ENCODE measurements at regions not wholly inside any gene's neighbourhood (a gene's known extent, or its start where the extent isn't known, plus 50 kb on each side); places are given as distances from the start of the nearest gene placed in this dataset.

GRCh38 chr10:28403090-28403489 is 100.2 kb upstream of the MPP7 start:
- ATAC-seq: no peak

GRCh38 chr10:28408237-28408777 is 105.4 kb upstream of the MPP7 start:
- ATAC-seq: no peak
- intact Hi-C loops (cut with DNase I, micrococcal nuclease): no loop called here

More at GRCh38 chr10:28403090-28403489, 100.2 kb upstream of the MPP7 start:
- no peak for TF ChIP-seq CTCF (IDR thresholded peaks at IDR 0.05)
- H3K9me3 ChIP-seq: no peaks in the 10 kb centered on the region
- H3K4me3 ChIP-seq: no peak overlapping the region
- intact Hi-C loops (cut with DNase I, micrococcal nuclease): no loop called here
- no peak for DNase-seq
- H3K36me3 ChIP-seq (ENCODE audit: low read depth): no peaks in the 10 kb centered on the region
- H3K4me1 ChIP-seq (ENCODE audit: low read depth): peaks cover 21% of the 10 kb centered on the region

GRCh38 chr10:28410420-28411135 is 107.7 kb upstream of the MPP7 start:
- ATAC-seq (no peak), DNase-seq (no peak)
- intact Hi-C loops (cut with DNase I, micrococcal nuclease): no loop called here
- peaks cover 3% of the 10 kb centered on the region for H3K4me1 ChIP-seq (ENCODE audit: low read depth)
- H3K9me3 ChIP-seq: no peaks in the 10 kb centered on the region
- H3K36me3 ChIP-seq (ENCODE audit: low read depth): no peaks in the 10 kb centered on the region
- no peak overlapping the region for H3K4me3 ChIP-seq
- TF ChIP-seq CTCF (IDR thresholded peaks at IDR 0.05): no peak

More at GRCh38 chr10:28408237-28408777, 105.4 kb upstream of the MPP7 start:
- TF ChIP-seq CTCF (IDR thresholded peaks at IDR 0.05): no peak
- H3K4me1 ChIP-seq (ENCODE audit: low read depth): peaks cover 3% of the 10 kb centered on the region
- no peak overlapping the region for H3K4me3 ChIP-seq
- H3K36me3 ChIP-seq (ENCODE audit: low read depth): no peaks in the 10 kb centered on the region
- no peaks in the 10 kb centered on the region for H3K9me3 ChIP-seq
- DNase-seq: no peak

- TF ChIP-seq CTCF (IDR thresholded peaks at IDR 0.05): no peak
- Histone ChIP-seq H3K9me3 (no peaks in the 10 kb centered on the region), H3K4me1 (ENCODE audit: low read depth) (peaks cover 3% of the 10 kb centered on the region), H3K36me3 (ENCODE audit: low read depth) (no peaks in the 10 kb centered on the region), H3K4me3 (no peak overlapping the region)
- ATAC-seq (no peak), DNase-seq (no peak)
- intact Hi-C loops (cut with DNase I, micrococcal nuclease): no loop called here
These were observed 108.2 kb upstream of the MPP7 start for GRCh38 chr10:28411136-28411460.

- Histone ChIP-seq H3K36me3 (ENCODE audit: low read depth) (no peaks in the 10 kb centered on the region), H3K9me3 (no peaks in the 10 kb centered on the region), H3K4me3 (no peak overlapping the region), H3K4me1 (ENCODE audit: low read depth) (peaks cover 3% of the 10 kb centered on the region)
- intact Hi-C loops (cut with DNase I, micrococcal nuclease): no loop called here
- no peak for TF ChIP-seq CTCF (IDR thresholded peaks at IDR 0.05)
- no peak for ATAC-seq
- no peak for DNase-seq
These were observed 108.8 kb upstream of the MPP7 start for GRCh38 chr10:28411648-28412047.

All from mucosa of descending colon (tissue), 3 donors.